ENCODE measurements at regions not wholly inside any gene's neighbourhood (a gene's known extent, or its start where the extent isn't known, plus 50 kb on each side); places are given as distances from the start of the nearest gene placed in this dataset.

DNA sequence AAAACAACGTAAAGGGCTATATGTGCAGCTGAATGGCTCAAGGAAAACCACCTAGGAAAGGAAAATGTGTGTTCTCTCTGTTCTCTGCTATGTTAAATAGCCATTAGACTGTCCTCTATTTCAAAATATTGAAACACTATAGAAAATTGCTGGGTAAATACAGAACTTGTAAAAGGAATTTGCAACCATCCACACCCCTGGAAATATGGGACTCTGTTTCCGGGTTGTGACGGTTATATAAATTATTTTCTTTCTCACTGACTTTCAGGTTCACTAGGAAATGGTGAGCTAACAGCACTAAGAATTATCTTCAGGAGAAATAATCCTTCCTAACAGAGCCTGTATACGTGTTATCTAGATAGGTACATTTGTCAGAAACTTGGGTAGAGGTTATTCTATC is 161.0 kb upstream of the DKK2 start:
- TF ChIP-seq, protein P1, sequence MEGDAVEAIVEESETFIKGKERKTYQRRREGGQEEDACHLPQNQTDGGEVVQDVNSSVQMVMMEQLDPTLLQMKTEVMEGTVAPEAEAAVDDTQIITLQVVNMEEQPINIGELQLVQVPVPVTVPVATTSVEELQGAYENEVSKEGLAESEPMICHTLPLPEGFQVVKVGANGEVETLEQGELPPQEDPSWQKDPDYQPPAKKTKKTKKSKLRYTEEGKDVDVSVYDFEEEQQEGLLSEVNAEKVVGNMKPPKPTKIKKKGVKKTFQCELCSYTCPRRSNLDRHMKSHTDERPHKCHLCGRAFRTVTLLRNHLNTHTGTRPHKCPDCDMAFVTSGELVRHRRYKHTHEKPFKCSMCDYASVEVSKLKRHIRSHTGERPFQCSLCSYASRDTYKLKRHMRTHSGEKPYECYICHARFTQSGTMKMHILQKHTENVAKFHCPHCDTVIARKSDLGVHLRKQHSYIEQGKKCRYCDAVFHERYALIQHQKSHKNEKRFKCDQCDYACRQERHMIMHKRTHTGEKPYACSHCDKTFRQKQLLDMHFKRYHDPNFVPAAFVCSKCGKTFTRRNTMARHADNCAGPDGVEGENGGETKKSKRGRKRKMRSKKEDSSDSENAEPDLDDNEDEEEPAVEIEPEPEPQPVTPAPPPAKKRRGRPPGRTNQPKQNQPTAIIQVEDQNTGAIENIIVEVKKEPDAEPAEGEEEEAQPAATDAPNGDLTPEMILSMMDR (IDR thresholded peaks at IDR 0.05; ENCODE audit: insufficient read depth, low read length, poor library complexity, severe bottlenecking): no peak
- TF ChIP-seq EZH2phosphoT487 (conservative IDR thresholded peaks at IDR 0.05; ENCODE audit: low read length): no peak

Data from SU-DHL-6 (cell line).